K562 (cell line): ENCODE measurements at regions not wholly inside any gene's neighbourhood (a gene's known extent, or its start where the extent isn't known, plus 50 kb on each side); places are given as distances from the start of the nearest gene placed in this dataset.

Experiments
- ATAC-seq: fragments of 200-7000 bp; cut with Tn5 transposase; 3 replicates; pipeline ENCODE4 v1.9.1; 2020; ENCODE audit warnings: moderate library complexity
- BruUV-seq: library from RNA; stranded (reverse); fragments of 400-500 nt; replicated peaks from 2 replicates; lab custom pipeline; 2021; lab: Mats Ljungman, UMichigan
- CTCF ChIA-PET: fragments of 300-600 bp; formaldehyde crosslinking; extraction: SDS; loops from one replicate; lab custom pipeline; 2021; ENCODE audit warnings: low intra/inter-chr PET ratio; lab: Yijun Ruan, JAX
- POLR2A ChIA-PET: fragments of 300-600, 350-650 bp; sonication (Branson Sonifier 250); formaldehyde crosslinking; extraction: SDS; loops from one replicate; lab custom pipeline; 2021; ENCODE audit warnings: antibody characterized with exemption, inconsistent platforms; lab: Yijun Ruan, JAX
- DNase-seq, 4 experiments: peaks; one replicate each; pipeline versions ENCODE4 v3.0.0 to v3.0.0-alpha.2; 2011 to 2018; ENCODE audit warnings: low spot score in 3 of 4, mixed read lengths in 3 of 4; ENCODE audit errors: extremely low read depth in 1 of 4
- FAIRE-seq: peaks from 2 replicates; lab custom pipeline; 2011; peaks lifted over from hg19 to GRCh38; lab: Jason Lieb, UNC
- H2AFZ ChIP-seq: 2 replicates; pipeline ENCODE4 v1.6.0; 2011; ENCODE audit warnings: low read depth, low read length, control low read depth, inconsistent platforms
- H3K27ac ChIP-seq: fragments of 200-600 bp; 3 replicates; pipeline ENCODE4 v1.8.0; 2011; ENCODE audit warnings: low read depth, mild to moderate bottlenecking, control low read depth, inconsistent platforms, low read length, moderate library complexity, mixed read lengths; ENCODE audit errors: extremely low read depth
- H3K27me3 ChIP-seq, 2 experiments: fragments of 300-600 bp in 1 of 2; 2 replicates in 1 of 2; 3 replicates in 1 of 2; pipeline versions ENCODE4 v1.6.0 to v1.8.0; 2011; ENCODE audit warnings: inconsistent platforms in 2 of 2, low read length in 2 of 2, mild to moderate bottlenecking in 1 of 2, mixed read lengths in 1 of 2, moderate library complexity in 1 of 2; ENCODE audit not compliant: control insufficient read depth in 2 of 2, insufficient read depth in 2 of 2
- H3K36me3 ChIP-seq: fragments of 300-600 bp; 3 replicates; pipeline ENCODE4 v1.8.0; 2011; ENCODE audit warnings: mild to moderate bottlenecking, low read length, inconsistent platforms; ENCODE audit not compliant: control insufficient read depth, insufficient read depth
- H3K4me1 ChIP-seq, 2 experiments: fragments of 200-600 bp in 1 of 2; replicated peaks in 1 of 2; 2 replicates in 1 of 2; 3 replicates in 1 of 2; pipeline versions ENCODE4 v1.5.1 to v1.8.0; 2011; ENCODE audit warnings: inconsistent platforms in 2 of 2, low read length in 2 of 2, mild to moderate bottlenecking in 1 of 2, mixed read lengths in 1 of 2, moderate library complexity in 1 of 2; ENCODE audit not compliant: control insufficient read depth in 2 of 2, insufficient read depth in 2 of 2
- H3K4me2 ChIP-seq: 2 replicates; pipeline ENCODE4 v1.6.1; 2011; ENCODE audit warnings: low read length, control low read depth, inconsistent platforms, mixed read lengths; ENCODE audit not compliant: insufficient read depth
- H3K4me3 ChIP-seq: fragments of 200-600 bp; sonication (generic), shearing (Covaris generic); 2 replicates; pipeline ENCODE4 v1.5.1; 2016; ENCODE audit warnings: control low read depth, inconsistent platforms
- H3K79me2 ChIP-seq: fragments of 200-600 bp; 3 replicates; pipeline ENCODE4 v1.8.0; 2011; ENCODE audit warnings: low read length, inconsistent platforms; ENCODE audit not compliant: control insufficient read depth, insufficient read depth
- H3K9ac ChIP-seq, 2 experiments: 2 replicates each; pipeline versions ENCODE4 v1.6.0 to v1.6.1; 2011; ENCODE audit warnings: low read depth in 2 of 2, low read length in 2 of 2, control low read depth in 1 of 2, inconsistent platforms in 1 of 2, mild to moderate bottlenecking in 1 of 2, mixed read lengths in 1 of 2; ENCODE audit not compliant: insufficient read depth in 1 of 2
- H3K9me1 ChIP-seq: one replicate; pipeline ENCODE4 v1.6.0; 2011; ENCODE audit warnings: inconsistent platforms, mild to moderate bottlenecking, low read length, moderate library complexity; ENCODE audit not compliant: control insufficient read depth, insufficient read depth
- H3K9me3 ChIP-seq: replicated peaks from 2 replicates; pipeline ENCODE4 v1.5.1; 2011; ENCODE audit warnings: low read depth, low read length, inconsistent platforms; ENCODE audit not compliant: control insufficient read depth, insufficient read depth
- H4K20me1 ChIP-seq: replicated peaks from 2 replicates; pipeline ENCODE4 v1.6.1; 2011; ENCODE audit warnings: low read length, inconsistent platforms, mixed read lengths; ENCODE audit not compliant: control insufficient read depth, insufficient read depth
- CBX1 ChIP-seq: sonication (generic); IDR thresholded peaks from 2 replicates; pipeline ENCODE4 v1.6.1; 2016; ENCODE audit warnings: antibody characterized with exemption, low read depth, mild to moderate bottlenecking
- CCNT2 ChIP-seq: IDR thresholded peaks from 2 replicates; pipeline ENCODE4 v1.6.1; 2011; ENCODE audit warnings: borderline replicate concordance, low read depth, mild to moderate bottlenecking, moderate library complexity, mixed read lengths, low read length; ENCODE audit not compliant: insufficient read length; ENCODE audit errors: extremely low read depth
- CEBPG ChIP-seq, 3 experiments: fragments of 200-800 bp in 1 of 3; sonication (Bioruptor generic) in 1 of 3; sonication (generic) in 1 of 3; formaldehyde crosslinking in 1 of 3; IDR thresholded peaks in 2 of 3; conservative IDR thresholded peaks in 1 of 3; 2 replicates each; pipeline versions ENCODE4 v1.6.1 to v1.8.0; 2016 to 2022; ENCODE audit warnings: missing compliant biosample characterization in 2 of 3, missing genetic modification characterization in 2 of 3, mild to moderate bottlenecking in 1 of 3, missing genetic modification reagents in 1 of 3
- ETV6 ChIP-seq, 3 experiments: fragments of 150-350 bp in 1 of 3; sonication (generic) in 1 of 3; formaldehyde crosslinking in 1 of 3; IDR thresholded peaks; 2 replicates each; pipeline versions ENCODE4 v1.6.1 to v1.8.0; 2014 to 2022; ENCODE audit warnings: borderline replicate concordance in 2 of 3, low read depth in 2 of 3, antibody characterized with exemption in 1 of 3, low read length in 1 of 3, mild to moderate bottlenecking in 1 of 3, missing genetic modification reagents in 1 of 3
- KDM4B ChIP-seq, 2 experiments: fragments of 450-650 bp in 1 of 2; sonication (generic) in 1 of 2; IDR thresholded peaks; 2 replicates each; pipeline ENCODE4 v1.6.1; 2016 to 2017; ENCODE audit warnings: borderline replicate concordance in 2 of 2, antibody characterized with exemption in 1 of 2, low read depth in 1 of 2, mild to moderate bottlenecking in 1 of 2
- NONO ChIP-seq, 2 experiments: fragments of 200-400 bp in 1 of 2; fragments of 450-650 bp in 1 of 2; formaldehyde crosslinking in 1 of 2; IDR thresholded peaks; 2 replicates each; pipeline ENCODE4 v1.6.1; 2017; ENCODE audit warnings: low read depth in 2 of 2, mild to moderate bottlenecking in 2 of 2, moderate library complexity in 2 of 2, low read length in 1 of 2
- ZFPM2 ChIP-seq: fragments of 250-450 bp; sonication (Bioruptor Pico); IDR thresholded peaks from 2 replicates; pipeline ENCODE4 v1.5.1; 2022; ENCODE audit warnings: mild to moderate bottlenecking
- ZNF347 ChIP-seq: fragments of 450-650 bp; formaldehyde crosslinking; IDR thresholded peaks from 2 replicates; pipeline ENCODE4 v1.4.0; 2020; ENCODE audit warnings: low read depth, mild to moderate bottlenecking, moderate library complexity
- ZNF586 ChIP-seq: fragments of 450-650 bp; formaldehyde crosslinking; conservative IDR thresholded peaks from 2 replicates; pipeline ENCODE4 v1.4.0; 2020; ENCODE audit warnings: mild to moderate bottlenecking, moderate library complexity
- ZNF668 ChIP-seq: fragments of 250-450 bp; sonication (Bioruptor Pico); IDR thresholded peaks from 2 replicates; pipeline ENCODE4 v1.8.0; 2022; ENCODE audit warnings: mild to moderate bottlenecking, inconsistent platforms
- ZNF77 ChIP-seq: fragments of 250-450 bp; sonication (Bioruptor Pico); IDR thresholded peaks from 2 replicates; pipeline ENCODE4 v1.5.0; 2020
- WGBS: fragments of 100-300 bp; shearing (Covaris generic); methylation state at CpG from one replicate; pipeline ENCODE4 v1.1.6; 2016; ENCODE audit warnings: low coverage, mixed read lengths; ENCODE audit not compliant: insufficient coverage; ENCODE audit errors: missing lambda C conversion rate; 5-methylcytosine and 5-hydroxymethylcytosine counted together
- in situ Hi-C: fragments of 300-500 bp; cut with MboI; formaldehyde crosslinking; loops from 4 replicates; pipeline ENCODE4 v1.15.0; 2018; ENCODE audit warnings: inconsistent platforms, mixed read lengths
- intact Hi-C: fragments of 100-400 bp; cut with micrococcal nuclease; formaldehyde crosslinking; loops from 2 replicates; pipeline ENCODE4 v1.14.2; 2022
- TF ChIP-seq, protein P1 (sequence below): sonication (generic); formaldehyde crosslinking; IDR thresholded peaks from 2 replicates; pipeline ENCODE4 v1.8.1; 2023; ENCODE audit warnings: mild to moderate bottlenecking, missing genetic modification reagents, moderate library complexity

DNA sequence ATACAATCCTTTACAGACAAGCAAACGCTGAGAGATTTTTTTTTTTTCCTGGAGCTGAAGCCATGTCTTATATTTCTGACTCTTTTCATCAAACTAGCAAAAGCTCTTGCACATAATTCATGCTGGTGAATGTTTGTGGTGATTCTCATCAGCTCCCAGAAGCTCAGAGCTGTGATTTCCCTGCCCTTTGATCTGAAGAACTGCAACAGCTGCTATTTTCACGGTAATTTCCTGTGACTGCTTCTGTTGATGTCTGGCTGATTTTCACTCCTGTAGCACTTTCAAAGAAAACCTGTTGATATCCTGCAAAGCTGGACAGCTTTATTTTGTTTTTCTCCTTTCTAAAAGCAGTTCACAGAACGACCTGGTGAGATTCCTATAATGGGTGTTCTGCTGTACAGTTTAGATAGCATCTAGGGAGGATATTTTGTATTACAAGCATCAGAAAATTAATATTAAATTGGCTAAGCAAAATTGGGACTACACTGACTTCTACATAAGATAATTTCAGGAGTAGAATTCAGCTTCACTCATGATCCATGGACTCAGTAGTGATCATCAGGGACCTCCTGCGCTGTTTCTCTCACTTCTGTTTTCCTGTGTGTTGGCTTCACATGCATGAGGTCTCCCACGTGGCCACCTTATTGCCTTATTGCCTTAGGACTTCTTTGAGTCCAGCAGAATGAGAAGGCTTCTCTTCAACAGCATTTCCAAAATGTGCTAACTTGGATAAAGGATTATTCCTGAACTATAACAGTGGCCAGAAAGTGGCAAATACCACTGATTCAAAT lies 1111.6 kb upstream of the SORCS1 start:
- ChIA-PET CTCF (no interaction called here), POLR2A (no interaction called here)
- H3K27me3 ChIP-seq, result no peaks in the 10 kb centered on the region
- FAIRE-seq (no peak), DNase-seq (no peak), ATAC-seq (no peak)
- BruUV-seq, result no TSS peak
- H3K9ac ChIP-seq, result no peak overlapping the region
- WGBS, result 0% methylated on average over 4 of the region's 5 CpGs
- no peaks in the 10 kb centered on the region for H3K79me2 ChIP-seq
- no peaks in the 10 kb centered on the region for H3K9me1 ChIP-seq
- no peaks in the 10 kb centered on the region for H3K9me3 ChIP-seq
- H3K4me2 ChIP-seq, result no peak overlapping the region
- no peak for TF ChIP-seq ZNF77
- no peak for TF ChIP-seq ZFPM2
- no peak for TF ChIP-seq CBX1
- TF ChIP-seq ZNF586 (CRISPR knock-in tag), result no peak
- no peak for TF ChIP-seq KDM4B (IDR thresholded peaks at IDR 0.05; ENCODE audit: borderline replicate concordance in 2 of 2, low read depth in 1 of 2)
- TF ChIP-seq NONO (IDR thresholded peaks at IDR 0.05; ENCODE audit: low read depth in 2 of 2, low read length in 1 of 2), result no peak
- no peak for TF ChIP-seq ZNF668 (CRISPR knock-in tag)
- TF ChIP-seq, protein P1, sequence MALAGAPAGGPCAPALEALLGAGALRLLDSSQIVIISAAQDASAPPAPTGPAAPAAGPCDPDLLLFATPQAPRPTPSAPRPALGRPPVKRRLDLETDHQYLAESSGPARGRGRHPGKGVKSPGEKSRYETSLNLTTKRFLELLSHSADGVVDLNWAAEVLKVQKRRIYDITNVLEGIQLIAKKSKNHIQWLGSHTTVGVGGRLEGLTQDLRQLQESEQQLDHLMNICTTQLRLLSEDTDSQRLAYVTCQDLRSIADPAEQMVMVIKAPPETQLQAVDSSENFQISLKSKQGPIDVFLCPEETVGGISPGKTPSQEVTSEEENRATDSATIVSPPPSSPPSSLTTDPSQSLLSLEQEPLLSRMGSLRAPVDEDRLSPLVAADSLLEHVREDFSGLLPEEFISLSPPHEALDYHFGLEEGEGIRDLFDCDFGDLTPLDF (CRISPR knock-in tag), result no peak
- TF ChIP-seq ETV6 (IDR thresholded peaks at IDR 0.05; ENCODE audit: borderline replicate concordance in 1 of 2, low read depth in 2 of 2, low read length in 1 of 2), result no peak
- TF ChIP-seq ETV6 (CRISPR knock-in tag; IDR thresholded peaks at IDR 0.05; ENCODE audit: borderline replicate concordance), result no peak
- no peak for TF ChIP-seq CEBPG (CRISPR knock-in tag; IDR thresholded peaks at IDR 0.05)
- TF ChIP-seq CEBPG (tag; conservative IDR thresholded peaks at IDR 0.05 in 1 of 2, IDR thresholded peaks at IDR 0.05 in 1 of 2), result no peak
- no peak for TF ChIP-seq ZNF347 (CRISPR knock-in tag)
- TF ChIP-seq CCNT2, result no peak
- TF ChIP-seq, all 486 proteins: peak for 0
- intact Hi-C loops, result no loop called here
- in situ Hi-C loops, result no loop called here
- no peak overlapping the region for H3K27ac ChIP-seq
- H3K4me3 ChIP-seq, result no peak overlapping the region
- no peaks in the 10 kb centered on the region for H3K36me3 ChIP-seq
- no peaks in the 10 kb centered on the region for H3K4me1 ChIP-seq
- H4K20me1 ChIP-seq, result no peaks in the 10 kb centered on the region
- no peak overlapping the region for H2AFZ ChIP-seq
